Transverse colon (tissue), 4 donors: ENCODE measurements at regions not wholly inside any gene's neighbourhood (a gene's known extent, or its start where the extent isn't known, plus 50 kb on each side); places are given as distances from the start of the nearest gene placed in this dataset.
A peak's percentile ranks its signal among the peaks of the same experiment; 100 is the strongest.

Experiments used
- DNase-seq: peaks from one replicate; pipeline ENCODE4 v3.0.0-alpha.2; 2019
- H3K27ac ChIP-seq, 4 donors: fragments of 200-600 bp; sonication (generic); 2 replicates each; pipeline ENCODE4 v1.5.1; 2016 to 2018; ENCODE audit warnings: inconsistent platforms in 4 of 4
- H3K27me3 ChIP-seq: fragments of 200-600 bp; sonication (generic); 2 replicates; pipeline ENCODE4 v1.5.1; 2017; ENCODE audit warnings: inconsistent platforms
- H3K36me3 ChIP-seq, 4 donors: fragments of 200-600 bp; sonication (generic); 2 replicates each; pipeline ENCODE4 v1.5.1; 2017 to 2019; ENCODE audit warnings: inconsistent platforms in 4 of 4
- H3K4me1 ChIP-seq, 4 donors: fragments of 200-600 bp; sonication (generic); 2 replicates each; pipeline ENCODE4 v1.5.1; 2017 to 2020; ENCODE audit warnings: inconsistent platforms in 4 of 4
- H3K4me3 ChIP-seq, 4 donors: fragments of 200-600 bp; sonication (generic); 1 replicate in 1 of 4; 2 replicates in 3 of 4; pipeline versions ENCODE4 v1.5.1 to v1.6.1; 2017 to 2019; ENCODE audit warnings: inconsistent platforms in 4 of 4
- H3K9me3 ChIP-seq, 2 donors: fragments of 200-600 bp; sonication (generic); 2 replicates each; pipeline ENCODE4 v1.5.1; 2017 to 2019; ENCODE audit warnings: inconsistent platforms in 2 of 2
- CTCF ChIP-seq, 5 experiments: fragments of 200-600 bp in 3 of 5; fragments of 450-650 bp in 2 of 5; sonication (generic) in 3 of 5; IDR thresholded peaks; 1 replicate in 2 of 5; 2 replicates in 3 of 5; pipeline ENCODE4 v1.5.1; 2016 to 2017; ENCODE audit warnings: antibody characterized with exemption in 5 of 5, inconsistent platforms in 3 of 5, mild to moderate bottlenecking in 2 of 5, moderate library complexity in 1 of 5
- EP300 ChIP-seq: sonication (generic); formaldehyde crosslinking; IDR thresholded peaks from one replicate; pipeline ENCODE4 v1.6.1; 2017; ENCODE audit warnings: antibody characterized with exemption, low read depth
- POLR2A ChIP-seq: fragments of 450-650 bp; IDR thresholded peaks from one replicate; pipeline ENCODE4 v1.6.1; 2016; ENCODE audit warnings: antibody characterized with exemption, mild to moderate bottlenecking, moderate library complexity
- POLR2AphosphoS5 ChIP-seq, 3 donors: sonication (generic); formaldehyde crosslinking; IDR thresholded peaks; one replicate each; pipeline ENCODE4 v1.6.1; 2016; ENCODE audit warnings: antibody characterized with exemption in 3 of 3
- WGBS, 2 donors: methylation state at CpG; one replicate each; pipeline ENCODE4 v1.1.5; 2018; ENCODE audit warnings: low coverage in 1 of 2; 5-methylcytosine and 5-hydroxymethylcytosine counted together
- in situ Hi-C, 4 donors: fragments of 200-750 bp; cut with MboI; loops; one replicate each; pipeline versions ENCODE4 v1.15.0 to v1.15.1; 2017; ENCODE audit warnings: low sequenced_read_pairs in 3 of 4, low pct_ligation_motif_present in 1 of 4, low pct_unique_long_range_greater_than_20kb in 1 of 4
- intact Hi-C: fragments of 100-400 bp; cut with DNase I; formaldehyde crosslinking; loops from one replicate; pipeline ENCODE4 v1.15.1; 2023; ENCODE audit warnings: low total_unique reads

- H3K4me1 ChIP-seq, result peaks cover 3 to 14% (median 11%) of the 10 kb centered on the region in 4 donors
- no peaks in the 10 kb centered on the region for H3K27me3 ChIP-seq
- H3K27ac ChIP-seq, result no peak overlapping the region
- 71 to 81% methylated on average over 4 to 6 of the region's 6 CpGs for WGBS, 2 donors
- DNase-seq, result peak; percentile 60
- in situ Hi-C loops (no loop called here), intact Hi-C loops (no loop called here)
- no peak overlapping the region for H3K4me3 ChIP-seq
- no peaks in the 10 kb centered on the region for H3K36me3 ChIP-seq
- TF ChIP-seq CTCF (IDR thresholded peaks at IDR 0.05), result no peak
- no peak for TF ChIP-seq POLR2AphosphoS5 (IDR thresholded peaks at IDR 0.05)
- TF ChIP-seq POLR2A, result no peak
- TF ChIP-seq EP300, result no peak
- no peaks in the 10 kb centered on the region for H3K9me3 ChIP-seq
Observed at GRCh38 chr5:54738118-54738972, 220.8 kb downstream of the SNX18 start.

GRCh38 chr5:54736003-54736797, 218.6 kb downstream of the SNX18 start:
- H3K4me3 ChIP-seq, result no peak overlapping the region
- H3K4me1 ChIP-seq, result peaks cover 0 to 7% (median 0%) of the 10 kb centered on the region in 4 donors
- in situ Hi-C loops, result no loop called here
- no peaks in the 10 kb centered on the region for H3K27me3 ChIP-seq
- no peaks in the 10 kb centered on the region for H3K36me3 ChIP-seq
- no peaks in the 10 kb centered on the region for H3K9me3 ChIP-seq
- 67 to 92% methylated on average over 1 to 7 of the region's 7 CpGs for WGBS, 2 donors
- DNase-seq, result no peak
- intact Hi-C loops, result no loop called here
- H3K27ac ChIP-seq, result no peak overlapping the region
- TF ChIP-seq POLR2AphosphoS5 (IDR thresholded peaks at IDR 0.05) (no peak), POLR2A (no peak), EP300 (no peak), CTCF (IDR thresholded peaks at IDR 0.05) (no peak)

- H3K9me3 ChIP-seq, result no peaks in the 10 kb centered on the region
- 100% methylated on average over 1 of the region's 2 CpGs; no CpG with 5 or more reads in 1 of the 2 donors for WGBS, 2 donors
- no peaks in the 10 kb centered on the region for H3K36me3 ChIP-seq
- in situ Hi-C loops (no loop called here), intact Hi-C loops (no loop called here)
- no peaks in the 10 kb centered on the region for H3K27me3 ChIP-seq
- H3K4me1 ChIP-seq, result peaks cover 0 to 4% (median 0%) of the 10 kb centered on the region in 4 donors
- TF ChIP-seq POLR2AphosphoS5 (IDR thresholded peaks at IDR 0.05) (no peak), POLR2A (no peak), EP300 (no peak), CTCF (IDR thresholded peaks at IDR 0.05) (no peak)
- no peak overlapping the region for H3K27ac ChIP-seq
- H3K4me3 ChIP-seq, result no peak overlapping the region
- no peak for DNase-seq
Observed at GRCh38 chr5:54733101-54733500, 215.5 kb downstream of the SNX18 start.

GRCh38 chr5:54732108-54732507, 214.5 kb downstream of the SNX18 start:
- in situ Hi-C loops (no loop called here), intact Hi-C loops (no loop called here)
- 80 to 92% methylated on average over 1 of the region's 1 CpG for WGBS, 2 donors
- H3K9me3 ChIP-seq, result no peaks in the 10 kb centered on the region
- H3K4me1 ChIP-seq, result no peaks in the 10 kb centered on the region
- no peak overlapping the region for H3K4me3 ChIP-seq
- no peak overlapping the region for H3K27ac ChIP-seq
- H3K27me3 ChIP-seq, result no peaks in the 10 kb centered on the region
- TF ChIP-seq EP300, result no peak
- TF ChIP-seq POLR2A, result no peak
- no peak for TF ChIP-seq CTCF (IDR thresholded peaks at IDR 0.05)
- no peak for TF ChIP-seq POLR2AphosphoS5 (IDR thresholded peaks at IDR 0.05)
- no peaks in the 10 kb centered on the region for H3K36me3 ChIP-seq
- no peak for DNase-seq
